Activated CD4-positive, alpha-beta T cell treated with anti-CD3 and anti-CD28 coated beads, Interleukin-2, amount 10 ng/mL, durations not matched to agents 7 days and 5 days (primary cell): ENCODE measurements at regions not wholly inside any gene's neighbourhood (a gene's known extent, or its start where the extent isn't known, plus 50 kb on each side); places are given as distances from the start of the nearest gene placed in this dataset.

Source experiments
- CTCF ChIA-PET: fragments of 350-600 bp; sonication (Branson Sonifier 250); formaldehyde crosslinking; loops from one replicate; lab custom pipeline; 2021; ENCODE audit warnings: antibody characterized with exemption; lab: Charles Lee
- POLR2A ChIA-PET: fragments of 350-600 bp; sonication (Branson Sonifier 250); formaldehyde crosslinking; loops from one replicate; lab custom pipeline; 2021; ENCODE audit warnings: antibody characterized with exemption; lab: Charles Lee
- DNase-seq: peaks from one replicate; pipeline ENCODE4 v3.0.0-alpha.2; 2020
- H3K27ac Mint-ChIP-seq: one replicate; pipeline ENCODE4 v1.8.0; 2021; ENCODE audit warnings: mild to moderate bottlenecking, moderate library complexity, mixed read lengths
- H3K27me3 Mint-ChIP-seq: one replicate; pipeline ENCODE4 v1.8.0; 2021; ENCODE audit warnings: mixed read lengths
- H3K36me3 Mint-ChIP-seq: one replicate; pipeline ENCODE4 v1.8.0; 2021; ENCODE audit warnings: low read depth, mixed read lengths
- H3K4me1 Mint-ChIP-seq: one replicate; pipeline ENCODE4 v1.8.0; 2021; ENCODE audit warnings: mixed read lengths
- H3K4me3 Mint-ChIP-seq: one replicate; pipeline ENCODE4 v1.8.0; 2021; ENCODE audit warnings: mild to moderate bottlenecking, moderate library complexity, mixed read lengths
- H3K9me3 Mint-ChIP-seq: one replicate; pipeline ENCODE4 v1.8.0; 2021; ENCODE audit warnings: mixed read lengths

- ChIA-PET CTCF (no interaction called here), POLR2A (no interaction called here)
- Mint-ChIP-seq H3K27me3 (no peaks in the 10 kb centered on the region), H3K4me3 (no peak overlapping the region), H3K27ac (no peak overlapping the region), H3K4me1 (no peaks in the 10 kb centered on the region), H3K9me3 (peaks cover 3% of the 10 kb centered on the region), H3K36me3 (no peaks in the 10 kb centered on the region)
- no peak for DNase-seq
These were observed 213.3 kb upstream of the INTU start for GRCh38 chr4:127419431-127419830.

GRCh38 chr4:127421437-127421836 is 211.3 kb upstream of the INTU start:
- H3K27ac Mint-ChIP-seq = no peak overlapping the region
- POLR2A ChIA-PET = no interaction called here
- H3K36me3 Mint-ChIP-seq = no peaks in the 10 kb centered on the region
- no peaks in the 10 kb centered on the region for H3K4me1 Mint-ChIP-seq
- CTCF ChIA-PET = no interaction called here
- no peak overlapping the region for H3K4me3 Mint-ChIP-seq
- peaks cover 3% of the 10 kb centered on the region for H3K9me3 Mint-ChIP-seq
- no peak for DNase-seq
- H3K27me3 Mint-ChIP-seq = no peaks in the 10 kb centered on the region

GRCh38 chr4:127425202-127425845 is 207.4 kb upstream of the INTU start:
- POLR2A ChIA-PET = no interaction called here

GRCh38 chr4:127425851-127426250 is 206.9 kb upstream of the INTU start:
- Mint-ChIP-seq H3K4me3 (no peak overlapping the region), H3K36me3 (no peaks in the 10 kb centered on the region), H3K4me1 (no peaks in the 10 kb centered on the region), H3K27me3 (no peaks in the 10 kb centered on the region), H3K9me3 (peaks cover 7% of the 10 kb centered on the region), H3K27ac (no peak overlapping the region)
- DNase-seq = no peak
- ChIA-PET CTCF (no interaction called here), POLR2A (no interaction called here)

More at GRCh38 chr4:127425202-127425845, 207.4 kb upstream of the INTU start:
- H3K27ac Mint-ChIP-seq = no peak overlapping the region
- no peak overlapping the region for H3K4me3 Mint-ChIP-seq
- H3K9me3 Mint-ChIP-seq = peaks cover 7% of the 10 kb centered on the region
- DNase-seq = no peak
- CTCF ChIA-PET = no interaction called here
- no peaks in the 10 kb centered on the region for H3K36me3 Mint-ChIP-seq
- no peaks in the 10 kb centered on the region for H3K4me1 Mint-ChIP-seq
- no peaks in the 10 kb centered on the region for H3K27me3 Mint-ChIP-seq

GRCh38 chr4:127441571-127441970 is 191.2 kb upstream of the INTU start:
- Mint-ChIP-seq H3K9me3 (no peaks in the 10 kb centered on the region), H3K4me1 (no peaks in the 10 kb centered on the region), H3K27ac (no peak overlapping the region), H3K27me3 (no peaks in the 10 kb centered on the region), H3K4me3 (no peak overlapping the region), H3K36me3 (no peaks in the 10 kb centered on the region)
- POLR2A ChIA-PET = no interaction called here
- no peak for DNase-seq
- CTCF ChIA-PET = no interaction called here

- H3K36me3 Mint-ChIP-seq = no peaks in the 10 kb centered on the region
- H3K4me3 Mint-ChIP-seq = no peak overlapping the region
- CTCF ChIA-PET = no interaction called here
- H3K27ac Mint-ChIP-seq = no peak overlapping the region
- no peaks in the 10 kb centered on the region for H3K27me3 Mint-ChIP-seq
- POLR2A ChIA-PET = no interaction called here
- no peaks in the 10 kb centered on the region for H3K4me1 Mint-ChIP-seq
- no peaks in the 10 kb centered on the region for H3K9me3 Mint-ChIP-seq
- DNase-seq = no peak
These were observed 187.3 kb upstream of the INTU start for GRCh38 chr4:127445471-127445870.

GRCh38 chr4:127446427-127446885 is 186.3 kb upstream of the INTU start:
- Mint-ChIP-seq H3K4me1 (no peaks in the 10 kb centered on the region), H3K27me3 (no peaks in the 10 kb centered on the region), H3K36me3 (no peaks in the 10 kb centered on the region), H3K27ac (no peak overlapping the region), H3K9me3 (no peaks in the 10 kb centered on the region), H3K4me3 (no peak overlapping the region)
- CTCF ChIA-PET = no interaction called here
- DNase-seq = no peak
- POLR2A ChIA-PET = no interaction called here

GRCh38 chr4:127448986-127449385 is 183.8 kb upstream of the INTU start:
- no peaks in the 10 kb centered on the region for H3K4me1 Mint-ChIP-seq
- H3K36me3 Mint-ChIP-seq = no peaks in the 10 kb centered on the region

GRCh38 chr4:127449449-127449848 is 183.3 kb upstream of the INTU start:
- CTCF ChIA-PET = no interaction called here

More at GRCh38 chr4:127448986-127449385, 183.8 kb upstream of the INTU start:
- H3K27ac Mint-ChIP-seq = no peak overlapping the region
- no peaks in the 10 kb centered on the region for H3K27me3 Mint-ChIP-seq
- H3K4me3 Mint-ChIP-seq = no peak overlapping the region
- H3K9me3 Mint-ChIP-seq = no peaks in the 10 kb centered on the region
- no peak for DNase-seq
- ChIA-PET CTCF (no interaction called here), POLR2A (no interaction called here)

GRCh38 chr4:127450276-127450675 is 182.5 kb upstream of the INTU start:
- POLR2A ChIA-PET = no interaction called here
- CTCF ChIA-PET = no interaction called here
- Mint-ChIP-seq H3K4me3 (no peak overlapping the region), H3K4me1 (no peaks in the 10 kb centered on the region), H3K27ac (no peak overlapping the region), H3K9me3 (no peaks in the 10 kb centered on the region), H3K36me3 (no peaks in the 10 kb centered on the region), H3K27me3 (no peaks in the 10 kb centered on the region)
- DNase-seq = no peak

More at GRCh38 chr4:127449449-127449848, 183.3 kb upstream of the INTU start:
- Mint-ChIP-seq H3K4me3 (no peak overlapping the region), H3K36me3 (no peaks in the 10 kb centered on the region), H3K4me1 (no peaks in the 10 kb centered on the region), H3K9me3 (no peaks in the 10 kb centered on the region), H3K27ac (no peak overlapping the region), H3K27me3 (no peaks in the 10 kb centered on the region)
- POLR2A ChIA-PET = no interaction called here
- DNase-seq = no peak

GRCh38 chr4:127463883-127464282 is 168.9 kb upstream of the INTU start:
- DNase-seq = no peak
- Mint-ChIP-seq H3K27me3 (no peaks in the 10 kb centered on the region), H3K36me3 (no peaks in the 10 kb centered on the region), H3K9me3 (no peaks in the 10 kb centered on the region), H3K27ac (no peak overlapping the region), H3K4me3 (no peak overlapping the region), H3K4me1 (no peaks in the 10 kb centered on the region)
- CTCF ChIA-PET = no interaction called here
- POLR2A ChIA-PET = no interaction called here

GRCh38 chr4:127469542-127469941 is 163.2 kb upstream of the INTU start:
- no peak overlapping the region for H3K27ac Mint-ChIP-seq
- no peaks in the 10 kb centered on the region for H3K9me3 Mint-ChIP-seq
- CTCF ChIA-PET = no interaction called here
- H3K4me3 Mint-ChIP-seq = no peak overlapping the region
- POLR2A ChIA-PET = no interaction called here
- H3K36me3 Mint-ChIP-seq = no peaks in the 10 kb centered on the region
- no peaks in the 10 kb centered on the region for H3K27me3 Mint-ChIP-seq
- H3K4me1 Mint-ChIP-seq = no peaks in the 10 kb centered on the region
- no peak for DNase-seq

GRCh38 chr4:127469959-127470809 is 162.6 kb upstream of the INTU start:
- Mint-ChIP-seq H3K27ac (no peak overlapping the region), H3K36me3 (no peaks in the 10 kb centered on the region), H3K9me3 (no peaks in the 10 kb centered on the region), H3K4me1 (no peaks in the 10 kb centered on the region), H3K4me3 (no peak overlapping the region), H3K27me3 (no peaks in the 10 kb centered on the region)
- CTCF ChIA-PET = no interaction called here
- POLR2A ChIA-PET = no interaction called here
- DNase-seq = no peak
